ENCODE measurements at regions not wholly inside any gene's neighbourhood (a gene's known extent, or its start where the extent isn't known, plus 50 kb on each side); places are given as distances from the start of the nearest gene placed in this dataset.

DNA sequence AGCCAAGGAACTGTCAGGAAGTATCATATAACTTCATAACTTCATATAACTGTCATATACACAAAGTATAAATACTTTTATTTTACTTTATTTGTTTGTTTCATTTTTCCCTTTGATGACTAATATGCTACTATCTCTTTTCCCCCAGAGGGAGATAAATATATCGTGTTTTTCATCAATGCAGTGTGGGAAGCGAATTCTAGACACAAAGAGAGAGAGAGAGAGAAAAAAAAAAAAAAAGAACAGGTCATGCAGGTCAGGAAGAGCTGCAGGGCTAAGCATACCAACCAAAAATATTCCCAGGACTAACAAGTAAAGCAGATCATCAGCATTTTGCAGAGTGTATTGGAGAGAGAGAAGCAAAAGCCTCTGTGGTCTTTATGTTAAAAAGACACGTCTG is 1849.2 kb downstream of the STIM2 start:
- H3K27ac ChIP-seq (replicated peaks), result no peak overlapping the region
- no peaks in the 10 kb centered on the region for H3K27me3 ChIP-seq (ENCODE audit: insufficient read depth, poor library complexity, severe bottlenecking)
- DNase-seq (ENCODE audit: low read depth in 1 of 2, low spot score in 1 of 2), result no peak
- H3K4me3 ChIP-seq (replicated peaks; ENCODE audit: insufficient read depth, low read length), result no peak overlapping the region
- TF ChIP-seq, protein P1, sequence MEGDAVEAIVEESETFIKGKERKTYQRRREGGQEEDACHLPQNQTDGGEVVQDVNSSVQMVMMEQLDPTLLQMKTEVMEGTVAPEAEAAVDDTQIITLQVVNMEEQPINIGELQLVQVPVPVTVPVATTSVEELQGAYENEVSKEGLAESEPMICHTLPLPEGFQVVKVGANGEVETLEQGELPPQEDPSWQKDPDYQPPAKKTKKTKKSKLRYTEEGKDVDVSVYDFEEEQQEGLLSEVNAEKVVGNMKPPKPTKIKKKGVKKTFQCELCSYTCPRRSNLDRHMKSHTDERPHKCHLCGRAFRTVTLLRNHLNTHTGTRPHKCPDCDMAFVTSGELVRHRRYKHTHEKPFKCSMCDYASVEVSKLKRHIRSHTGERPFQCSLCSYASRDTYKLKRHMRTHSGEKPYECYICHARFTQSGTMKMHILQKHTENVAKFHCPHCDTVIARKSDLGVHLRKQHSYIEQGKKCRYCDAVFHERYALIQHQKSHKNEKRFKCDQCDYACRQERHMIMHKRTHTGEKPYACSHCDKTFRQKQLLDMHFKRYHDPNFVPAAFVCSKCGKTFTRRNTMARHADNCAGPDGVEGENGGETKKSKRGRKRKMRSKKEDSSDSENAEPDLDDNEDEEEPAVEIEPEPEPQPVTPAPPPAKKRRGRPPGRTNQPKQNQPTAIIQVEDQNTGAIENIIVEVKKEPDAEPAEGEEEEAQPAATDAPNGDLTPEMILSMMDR (IDR thresholded peaks at IDR 0.05; ENCODE audit: insufficient read depth, low read length), result no peak
- TF ChIP-seq, protein P2, sequence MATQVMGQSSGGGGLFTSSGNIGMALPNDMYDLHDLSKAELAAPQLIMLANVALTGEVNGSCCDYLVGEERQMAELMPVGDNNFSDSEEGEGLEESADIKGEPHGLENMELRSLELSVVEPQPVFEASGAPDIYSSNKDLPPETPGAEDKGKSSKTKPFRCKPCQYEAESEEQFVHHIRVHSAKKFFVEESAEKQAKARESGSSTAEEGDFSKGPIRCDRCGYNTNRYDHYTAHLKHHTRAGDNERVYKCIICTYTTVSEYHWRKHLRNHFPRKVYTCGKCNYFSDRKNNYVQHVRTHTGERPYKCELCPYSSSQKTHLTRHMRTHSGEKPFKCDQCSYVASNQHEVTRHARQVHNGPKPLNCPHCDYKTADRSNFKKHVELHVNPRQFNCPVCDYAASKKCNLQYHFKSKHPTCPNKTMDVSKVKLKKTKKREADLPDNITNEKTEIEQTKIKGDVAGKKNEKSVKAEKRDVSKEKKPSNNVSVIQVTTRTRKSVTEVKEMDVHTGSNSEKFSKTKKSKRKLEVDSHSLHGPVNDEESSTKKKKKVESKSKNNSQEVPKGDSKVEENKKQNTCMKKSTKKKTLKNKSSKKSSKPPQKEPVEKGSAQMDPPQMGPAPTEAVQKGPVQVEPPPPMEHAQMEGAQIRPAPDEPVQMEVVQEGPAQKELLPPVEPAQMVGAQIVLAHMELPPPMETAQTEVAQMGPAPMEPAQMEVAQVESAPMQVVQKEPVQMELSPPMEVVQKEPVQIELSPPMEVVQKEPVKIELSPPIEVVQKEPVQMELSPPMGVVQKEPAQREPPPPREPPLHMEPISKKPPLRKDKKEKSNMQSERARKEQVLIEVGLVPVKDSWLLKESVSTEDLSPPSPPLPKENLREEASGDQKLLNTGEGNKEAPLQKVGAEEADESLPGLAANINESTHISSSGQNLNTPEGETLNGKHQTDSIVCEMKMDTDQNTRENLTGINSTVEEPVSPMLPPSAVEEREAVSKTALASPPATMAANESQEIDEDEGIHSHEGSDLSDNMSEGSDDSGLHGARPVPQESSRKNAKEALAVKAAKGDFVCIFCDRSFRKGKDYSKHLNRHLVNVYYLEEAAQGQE (IDR thresholded peaks at IDR 0.05; ENCODE audit: insufficient replicate concordance, low read depth), result no peak
- TF ChIP-seq POLR2AphosphoS5 (IDR thresholded peaks at IDR 0.05; ENCODE audit: low read depth) (no peak), SPI1 (IDR thresholded peaks at IDR 0.05; ENCODE audit: borderline replicate concordance, low read depth) (no peak), GABPA (IDR thresholded peaks at IDR 0.05; ENCODE audit: low read depth) (no peak)

DNA sequence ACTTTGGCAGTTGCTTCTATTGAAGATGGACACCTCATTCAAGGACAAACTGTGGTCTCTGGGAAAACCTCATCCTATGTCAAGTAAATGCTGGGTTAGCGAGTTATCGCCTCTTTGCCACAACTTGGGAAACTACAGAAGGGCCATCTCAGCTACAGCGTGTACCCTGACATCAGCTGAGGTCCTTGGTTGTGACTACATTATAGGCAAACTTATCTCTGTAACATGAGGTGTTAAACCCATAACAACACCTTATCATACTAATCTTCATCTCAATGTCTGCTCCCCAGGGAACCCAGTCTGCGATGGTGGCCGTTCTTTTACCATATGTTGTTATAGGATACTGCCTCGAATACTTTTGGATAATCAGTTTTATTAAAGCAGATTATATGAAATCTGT is 1862.7 kb downstream of the STIM2 start:
- H3K27ac ChIP-seq (replicated peaks), result no peak overlapping the region
- DNase-seq (ENCODE audit: low read depth in 1 of 2, low spot score in 1 of 2), result no peak
- TF ChIP-seq, protein P1 (IDR thresholded peaks at IDR 0.05; ENCODE audit: insufficient read depth, low read length), result no peak
- TF ChIP-seq SPI1 (IDR thresholded peaks at IDR 0.05; ENCODE audit: borderline replicate concordance, low read depth) (no peak), POLR2AphosphoS5 (IDR thresholded peaks at IDR 0.05; ENCODE audit: low read depth) (no peak), GABPA (IDR thresholded peaks at IDR 0.05; ENCODE audit: low read depth) (no peak)
- TF ChIP-seq, protein P2 (IDR thresholded peaks at IDR 0.05; ENCODE audit: insufficient replicate concordance, low read depth), result no peak
- H3K27me3 ChIP-seq (ENCODE audit: insufficient read depth, poor library complexity, severe bottlenecking), result no peaks in the 10 kb centered on the region
- no peak overlapping the region for H3K4me3 ChIP-seq (replicated peaks; ENCODE audit: insufficient read depth, low read length)

DNA sequence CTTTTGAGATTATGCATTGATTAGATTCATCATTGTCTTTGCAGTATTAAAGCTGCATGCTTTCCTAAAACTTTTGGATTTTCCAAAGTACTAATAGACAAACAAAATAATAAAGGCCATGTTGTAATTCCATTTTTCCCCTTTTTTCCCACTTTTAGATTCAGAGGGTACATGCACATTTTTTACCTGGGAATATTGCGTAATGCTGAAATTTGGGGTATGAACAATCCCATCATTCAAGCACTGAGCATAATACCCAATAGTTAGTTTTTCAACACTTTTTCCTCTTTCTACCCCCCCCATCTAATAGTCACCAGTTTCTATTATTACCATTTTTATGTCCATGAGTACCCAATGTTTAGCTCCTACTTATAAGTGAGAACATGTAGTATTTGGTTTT is 1863.6 kb downstream of the STIM2 start:
- H3K4me3 ChIP-seq (replicated peaks; ENCODE audit: insufficient read depth, low read length), result no peak overlapping the region
- H3K27ac ChIP-seq (replicated peaks), result no peak overlapping the region
- DNase-seq (ENCODE audit: low read depth in 1 of 2, low spot score in 1 of 2), result no peak
- no peaks in the 10 kb centered on the region for H3K27me3 ChIP-seq (ENCODE audit: insufficient read depth, poor library complexity, severe bottlenecking)
- TF ChIP-seq SPI1 (IDR thresholded peaks at IDR 0.05; ENCODE audit: borderline replicate concordance, low read depth) (no peak), POLR2AphosphoS5 (IDR thresholded peaks at IDR 0.05; ENCODE audit: low read depth) (no peak), GABPA (IDR thresholded peaks at IDR 0.05; ENCODE audit: low read depth) (no peak)
- TF ChIP-seq, protein P2 (IDR thresholded peaks at IDR 0.05; ENCODE audit: insufficient replicate concordance, low read depth), result no peak
- TF ChIP-seq, protein P1 (IDR thresholded peaks at IDR 0.05; ENCODE audit: insufficient read depth, low read length), result no peak

Data from HL-60 (cell line).